Thyroid gland (tissue), 4 donors: ENCODE measurements at regions not wholly inside any gene's neighbourhood (a gene's known extent, or its start where the extent isn't known, plus 50 kb on each side); places are given as distances from the start of the nearest gene placed in this dataset.

Experiments used
- POLR2A ChIP-seq, 2 donors: fragments of 450-650 bp; IDR thresholded peaks; one replicate each; pipeline ENCODE4 v1.6.1; 2017; ENCODE audit warnings: antibody characterized with exemption in 2 of 2, mild to moderate bottlenecking in 2 of 2, moderate library complexity in 1 of 2
- TF ChIP-seq, protein P1 (sequence below), 6 experiments: fragments of 200-600 bp in 3 of 6; fragments of 450-650 bp in 3 of 6; sonication (generic) in 3 of 6; IDR thresholded peaks; one replicate each; pipeline ENCODE4 v1.5.1; 2016 to 2019; ENCODE audit warnings: antibody characterized with exemption in 6 of 6, mild to moderate bottlenecking in 2 of 6, inconsistent platforms in 1 of 6, moderate library complexity in 1 of 6

DNA sequence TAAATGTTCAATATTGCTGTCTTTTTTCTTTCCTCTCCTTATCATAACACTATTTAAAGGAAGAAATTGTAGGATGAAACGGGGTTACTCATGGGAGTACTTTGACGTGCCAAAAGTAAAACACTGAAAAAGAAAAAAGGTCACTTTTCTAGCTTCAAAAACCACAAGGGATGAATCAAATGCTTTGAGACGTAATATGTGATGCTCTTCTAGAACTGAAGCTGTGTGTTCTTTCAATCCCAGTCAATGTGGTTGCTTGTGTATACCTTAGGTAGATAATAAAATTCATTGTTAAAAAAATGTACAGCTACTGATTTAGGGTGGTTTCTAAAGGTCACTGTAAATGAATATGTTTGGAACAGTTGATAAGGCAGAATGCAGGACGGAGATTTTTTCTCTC lies 538.8 kb upstream of the ZNF717 start:
- TF ChIP-seq, protein P1, sequence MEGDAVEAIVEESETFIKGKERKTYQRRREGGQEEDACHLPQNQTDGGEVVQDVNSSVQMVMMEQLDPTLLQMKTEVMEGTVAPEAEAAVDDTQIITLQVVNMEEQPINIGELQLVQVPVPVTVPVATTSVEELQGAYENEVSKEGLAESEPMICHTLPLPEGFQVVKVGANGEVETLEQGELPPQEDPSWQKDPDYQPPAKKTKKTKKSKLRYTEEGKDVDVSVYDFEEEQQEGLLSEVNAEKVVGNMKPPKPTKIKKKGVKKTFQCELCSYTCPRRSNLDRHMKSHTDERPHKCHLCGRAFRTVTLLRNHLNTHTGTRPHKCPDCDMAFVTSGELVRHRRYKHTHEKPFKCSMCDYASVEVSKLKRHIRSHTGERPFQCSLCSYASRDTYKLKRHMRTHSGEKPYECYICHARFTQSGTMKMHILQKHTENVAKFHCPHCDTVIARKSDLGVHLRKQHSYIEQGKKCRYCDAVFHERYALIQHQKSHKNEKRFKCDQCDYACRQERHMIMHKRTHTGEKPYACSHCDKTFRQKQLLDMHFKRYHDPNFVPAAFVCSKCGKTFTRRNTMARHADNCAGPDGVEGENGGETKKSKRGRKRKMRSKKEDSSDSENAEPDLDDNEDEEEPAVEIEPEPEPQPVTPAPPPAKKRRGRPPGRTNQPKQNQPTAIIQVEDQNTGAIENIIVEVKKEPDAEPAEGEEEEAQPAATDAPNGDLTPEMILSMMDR (IDR thresholded peaks at IDR 0.05): no peak
- no peak for TF ChIP-seq POLR2A (IDR thresholded peaks at IDR 0.05)
